Stomach (tissue), 4 donors: ENCODE measurements at regions not wholly inside any gene's neighbourhood (a gene's known extent, or its start where the extent isn't known, plus 50 kb on each side); places are given as distances from the start of the nearest gene placed in this dataset.

Experiments
- CTCF ChIP-seq, 7 experiments: fragments of 450-650 bp in 4 of 7; fragments of 200-600 bp in 3 of 7; sonication (generic) in 3 of 7; IDR thresholded peaks; one replicate each; pipeline ENCODE4 v1.5.1; 2016 to 2019; ENCODE audit warnings: antibody characterized with exemption in 7 of 7, control low read depth in 2 of 7, mild to moderate bottlenecking in 1 of 7
- EP300 ChIP-seq: sonication (generic); formaldehyde crosslinking; IDR thresholded peaks from one replicate; pipeline ENCODE4 v1.6.1; 2017; ENCODE audit warnings: antibody characterized with exemption
- POLR2A ChIP-seq, 4 donors: fragments of 450-650 bp; IDR thresholded peaks; one replicate each; pipeline ENCODE4 v1.6.1; 2016; ENCODE audit warnings: antibody characterized with exemption in 4 of 4, control low read depth in 2 of 4, mild to moderate bottlenecking in 1 of 4, moderate library complexity in 1 of 4

GRCh38 chr3:168997488-168997887 lies 666.0 kb downstream of the MECOM start:
- TF ChIP-seq POLR2A (IDR thresholded peaks at IDR 0.05) (no peak), CTCF (IDR thresholded peaks at IDR 0.05) (no peak), EP300 (no peak)
